NCI-H226 (cell line): ENCODE measurements at regions not wholly inside any gene's neighbourhood (a gene's known extent, or its start where the extent isn't known, plus 50 kb on each side); places are given as distances from the start of the nearest gene placed in this dataset.

ENCODE experiments used
- DNase-seq: peaks from one replicate; pipeline ENCODE4 v3.0.0-alpha.2; 2015

DNA sequence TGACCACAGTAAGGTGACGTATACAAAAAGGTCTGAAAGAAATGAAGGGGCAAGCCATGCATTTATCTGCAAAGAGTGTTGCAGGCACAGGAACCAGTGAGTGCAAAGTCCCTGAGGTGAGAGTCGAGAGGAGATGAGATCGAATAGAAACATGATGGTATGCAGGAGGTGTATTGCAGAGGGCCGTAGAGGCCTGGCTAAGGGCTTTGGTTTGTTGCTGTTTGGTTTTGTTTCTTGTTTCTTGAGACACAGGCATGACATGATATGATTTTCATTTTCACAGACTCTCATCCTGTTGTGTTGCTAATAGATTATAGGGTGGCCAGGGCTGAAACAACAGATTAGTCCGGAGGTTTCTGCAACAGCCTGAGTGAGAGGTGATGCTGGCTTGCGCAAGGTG, 80.4 kb downstream of the HSPH1 start:
- DNase-seq: no peak

- DNase-seq: no peak
Observed at GRCh38 chr13:31074756-31075155, 86.9 kb downstream of the HSPH1 start.

GRCh38 chr13:31073859-31074718, 87.6 kb downstream of the HSPH1 start:
- DNase-seq: no peak

GRCh38 chr13:31072041-31072440, 89.7 kb downstream of the HSPH1 start:
- DNase-seq: no peak

- no peak for DNase-seq
Observed at GRCh38 chr13:31069808-31070534, 91.7 kb downstream of the HSPH1 start.

- no peak for DNase-seq
Observed at GRCh38 chr13:31068119-31068423, 93.6 kb downstream of the HSPH1 start.

DNA sequence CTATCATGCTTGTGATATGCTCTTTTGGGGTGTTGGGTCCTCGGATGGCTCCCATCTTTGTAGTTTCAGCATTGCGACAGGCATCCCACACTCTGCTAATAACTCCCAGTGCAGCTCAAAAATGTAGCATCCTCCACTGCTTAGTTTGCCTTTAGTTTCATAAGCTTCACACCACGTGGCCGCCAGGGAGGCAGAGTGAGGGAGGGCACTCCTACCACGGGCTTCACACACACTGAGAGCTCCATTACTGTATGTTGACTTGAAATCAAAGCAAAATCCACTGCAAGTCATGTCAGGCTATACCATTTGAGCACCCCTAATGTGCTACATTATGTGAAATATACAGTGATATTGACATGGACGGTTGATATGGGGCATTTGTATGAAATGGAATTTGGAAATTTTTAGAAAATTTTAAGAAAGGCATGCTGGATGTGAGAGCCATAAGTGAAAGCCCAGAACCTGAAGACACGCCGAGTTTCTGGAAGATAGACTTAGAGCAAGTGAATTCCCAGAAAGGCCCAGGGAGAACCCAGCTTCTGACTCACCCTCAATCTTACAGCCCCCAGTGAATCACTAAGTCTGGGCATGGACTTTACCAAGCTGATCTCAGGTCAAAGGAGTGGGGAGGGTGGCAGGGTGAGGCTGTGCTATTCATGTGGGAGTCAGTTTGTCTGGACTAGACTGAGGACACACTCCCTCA, 94.1 kb downstream of the HSPH1 start:
- DNase-seq: peak; percentile 72

GRCh38 chr13:31064636-31065035, 97.1 kb downstream of the HSPH1 start:
- no peak for DNase-seq

DNA sequence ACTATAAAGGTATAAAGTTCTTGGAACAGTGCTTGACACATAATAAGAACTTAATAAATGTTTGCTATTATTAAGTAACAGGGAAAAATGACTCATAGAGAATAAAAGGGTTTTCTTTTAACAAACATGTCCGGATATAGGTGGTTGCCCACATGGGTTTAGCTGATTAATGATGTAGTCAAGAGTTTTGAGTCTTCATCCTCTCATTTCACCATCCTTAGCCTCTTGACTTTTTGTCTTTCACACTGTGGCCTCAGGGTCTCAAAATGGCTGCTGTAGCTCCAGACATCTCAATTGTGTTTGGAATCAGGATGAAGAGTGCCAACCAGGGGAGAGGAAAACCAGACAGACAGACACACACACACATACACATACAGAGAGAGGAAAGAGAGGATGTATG, 97.9 kb downstream of the HSPH1 start:
- no peak for DNase-seq

- no peak for DNase-seq
Observed at GRCh38 chr13:31060655-31061054, 101.0 kb downstream of the HSPH1 start.

- no peak for DNase-seq
Observed at GRCh38 chr13:31060220-31060619, 101.5 kb downstream of the HSPH1 start.

- no peak for DNase-seq
Observed at GRCh38 chr13:31057403-31058033, 104.2 kb downstream of the HSPH1 start.

DNA sequence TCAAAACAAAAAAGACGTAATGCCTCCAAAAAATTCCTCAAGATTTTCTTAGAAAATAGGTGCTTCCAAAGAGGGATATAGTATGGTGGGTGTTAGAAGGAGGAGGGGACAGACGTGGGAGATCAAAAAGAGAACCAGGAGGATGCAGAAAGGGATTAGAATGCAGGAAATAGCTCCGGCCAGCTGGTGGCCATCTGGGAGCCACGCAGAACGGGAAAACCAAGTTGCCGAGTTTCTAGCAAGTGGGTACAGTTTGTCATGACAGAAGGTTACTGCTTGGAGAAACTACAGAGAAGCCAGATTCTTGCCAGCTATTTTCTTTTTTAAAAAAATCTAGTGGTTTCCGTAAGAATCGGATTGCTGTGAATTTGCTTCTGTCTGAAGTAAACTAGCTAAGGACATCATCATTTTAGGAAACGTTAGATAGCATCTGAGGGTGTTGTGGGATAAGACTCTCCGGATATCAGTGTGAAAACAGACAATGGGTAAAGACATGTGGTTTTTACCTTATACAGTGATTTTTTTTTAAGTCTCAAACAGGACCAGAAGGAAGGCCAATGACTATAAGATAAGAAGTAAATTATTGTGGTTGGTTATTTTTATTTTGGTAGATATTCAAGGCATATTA, 104.9 kb downstream of the HSPH1 start:
- no peak for DNase-seq

- no peak for DNase-seq
Observed at GRCh38 chr13:31055589-31055988, 106.1 kb downstream of the HSPH1 start.

- no peak for DNase-seq
Observed at GRCh38 chr13:31054632-31055031, 107.1 kb downstream of the HSPH1 start.

- DNase-seq: no peak
Observed at GRCh38 chr13:31053896-31054295, 107.8 kb downstream of the HSPH1 start.

DNA sequence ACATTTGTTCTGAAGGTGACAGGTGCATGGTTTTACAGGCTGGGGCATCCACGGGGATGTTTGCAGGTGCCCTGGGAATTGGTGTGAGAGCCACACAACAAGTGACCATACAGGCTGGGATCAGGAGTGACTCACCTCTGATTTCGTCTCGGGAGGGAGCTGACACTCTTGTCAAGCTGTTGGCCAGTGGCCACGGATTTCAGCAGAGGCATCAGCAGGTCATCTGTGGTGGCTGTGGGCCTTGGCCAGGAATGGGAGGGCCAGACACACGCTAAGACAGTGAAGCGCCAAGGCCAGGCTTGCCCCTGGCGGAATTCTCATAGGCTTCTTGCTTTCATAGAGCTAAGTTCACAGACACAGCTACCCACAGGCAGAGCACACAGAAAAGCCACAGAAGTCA, 108.6 kb downstream of the HSPH1 start:
- no peak for DNase-seq

GRCh38 chr13:31052478-31052877, 109.2 kb downstream of the HSPH1 start:
- DNase-seq: no peak

GRCh38 chr13:31051999-31052398, 109.7 kb downstream of the HSPH1 start:
- no peak for DNase-seq

DNA sequence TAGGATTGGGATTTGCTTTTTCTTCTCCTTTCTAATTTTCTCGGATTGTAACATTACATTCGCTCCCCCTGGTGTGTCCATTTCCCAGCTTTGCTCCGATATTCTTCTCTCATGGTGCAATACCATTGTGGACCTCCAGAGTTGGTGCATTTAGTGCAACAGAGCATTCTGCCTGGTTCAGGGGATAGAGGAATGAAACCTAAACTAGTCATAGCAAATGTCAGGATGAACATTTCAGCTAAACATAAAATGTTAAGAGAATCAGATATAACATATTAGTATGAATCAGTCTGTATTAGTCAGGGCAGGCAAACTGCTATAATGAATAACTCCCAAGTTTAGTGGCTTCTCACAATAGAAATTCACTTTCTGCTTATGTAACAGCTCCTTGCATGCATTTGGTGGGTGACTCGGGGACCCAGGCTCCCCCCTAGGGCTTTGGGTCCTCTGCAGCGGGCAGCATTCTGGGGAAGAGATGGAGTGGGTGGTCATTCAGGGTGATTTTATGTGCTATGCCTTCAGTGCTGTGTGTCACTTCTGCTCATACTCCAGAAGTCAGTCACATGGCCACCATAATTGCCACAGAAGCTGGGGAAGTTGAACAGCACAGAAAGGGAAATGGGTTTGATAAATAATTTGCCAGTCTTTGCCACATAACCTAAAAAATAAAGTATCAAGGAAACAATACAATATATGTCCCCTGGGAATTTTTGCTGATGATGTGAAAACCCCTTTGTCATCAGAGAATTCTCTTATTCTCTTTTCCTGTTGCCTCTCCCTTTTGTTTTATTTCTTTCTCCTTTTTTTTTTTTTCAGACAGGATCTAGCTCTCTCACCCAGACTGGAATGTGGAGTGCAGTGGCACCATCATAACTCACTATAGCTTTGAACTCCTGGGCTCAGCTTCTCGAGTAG, 111.0 kb downstream of the HSPH1 start:
- no peak for DNase-seq

- no peak for DNase-seq
Observed at GRCh38 chr13:31049833-31050232, 111.9 kb downstream of the HSPH1 start.

DNA sequence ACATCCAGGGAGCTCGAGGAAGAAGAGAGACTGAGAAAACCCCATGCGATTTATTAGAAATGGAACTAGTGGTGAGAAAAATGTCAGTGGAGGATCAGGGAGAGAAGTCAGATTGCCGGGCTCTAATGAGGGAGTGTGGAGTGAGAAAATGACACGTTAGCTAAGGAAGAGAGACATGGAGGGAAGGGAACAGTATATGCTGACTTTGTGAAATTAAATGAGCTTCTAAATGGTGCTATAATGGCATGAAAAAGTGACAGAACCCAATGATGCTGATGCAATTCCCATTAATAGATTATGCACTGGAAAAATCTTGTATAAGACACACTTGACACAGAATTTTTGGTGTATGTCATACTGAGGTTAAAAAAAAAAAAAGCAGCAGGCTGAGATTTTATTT, 112.6 kb downstream of the HSPH1 start:
- no peak for DNase-seq
